ENCODE measurements at regions not wholly inside any gene's neighbourhood (a gene's known extent, or its start where the extent isn't known, plus 50 kb on each side); places are given as distances from the start of the nearest gene placed in this dataset.
"Not testable (repeated sequence)": the region's sequence is repeated elsewhere in the genome, so short reads cannot be mapped to it uniquely, and the experiment has no call there.

GRCh38 chr5:60454277-60454676 lies 245.7 kb downstream of the DEPDC1B start:
- not testable (repeated sequence) for H3K27me3 ChIP-seq (ENCODE audit: control insufficient read depth, insufficient read depth, low read length); H3K36me3 ChIP-seq (ENCODE audit: control insufficient read depth, insufficient read depth, low read length); H3K9ac ChIP-seq (ENCODE audit: low read depth, low read length); H3K4me3 ChIP-seq (ENCODE audit: low read depth, low read length); H3K4me1 ChIP-seq (ENCODE audit: control insufficient read depth, insufficient read depth, low read length); H3K9me3 ChIP-seq (ENCODE audit: control insufficient read depth, insufficient read depth, low read length)

DNA sequence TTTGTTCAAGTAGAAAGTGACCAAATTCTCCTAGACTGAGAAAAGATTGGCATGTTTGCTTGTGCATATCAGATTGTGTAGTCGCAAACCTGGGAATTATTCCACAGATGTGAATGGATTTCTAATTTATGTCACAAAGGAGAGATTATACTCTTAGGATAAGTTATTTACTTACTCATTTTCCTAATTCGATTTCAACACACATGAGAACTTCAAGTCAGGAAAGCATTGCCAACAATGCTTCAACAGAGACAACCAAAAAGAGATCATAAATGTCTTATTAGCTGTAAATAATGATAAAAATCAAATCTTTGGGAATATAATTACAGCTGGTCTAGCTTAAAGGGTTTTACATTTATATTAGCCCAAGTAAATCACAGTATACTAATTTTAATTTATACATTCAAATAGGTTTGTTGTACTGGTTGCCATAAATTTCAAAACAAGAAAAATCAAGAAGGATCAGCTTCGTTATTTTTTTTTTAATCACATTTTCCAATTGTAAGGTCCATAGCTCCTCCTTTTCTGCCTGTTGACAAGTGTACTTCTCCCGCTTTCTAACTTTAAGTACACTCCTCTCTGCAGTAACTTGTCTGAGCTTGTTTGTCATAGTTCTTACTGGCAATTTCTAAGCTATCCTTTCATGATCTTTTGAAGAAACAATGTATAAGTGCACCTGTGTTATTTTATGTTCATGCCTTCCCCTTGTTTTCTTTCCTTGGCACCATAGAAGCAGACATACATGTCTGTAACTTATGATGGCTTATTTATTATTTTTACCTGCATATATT lies 246.6 kb downstream of the DEPDC1B start:
- Histone ChIP-seq H3K9ac (ENCODE audit: low read depth, low read length) (no peak overlapping the region), H3K36me3 (ENCODE audit: control insufficient read depth, insufficient read depth, low read length) (no peaks in the 10 kb centered on the region), H3K4me3 (ENCODE audit: low read depth, low read length) (no peak overlapping the region), H3K27me3 (ENCODE audit: control insufficient read depth, insufficient read depth, low read length) (no peaks in the 10 kb centered on the region), H3K4me1 (ENCODE audit: control insufficient read depth, insufficient read depth, low read length) (no peaks in the 10 kb centered on the region), H3K9me3 (ENCODE audit: control insufficient read depth, insufficient read depth, low read length) (no peaks in the 10 kb centered on the region)

DNA sequence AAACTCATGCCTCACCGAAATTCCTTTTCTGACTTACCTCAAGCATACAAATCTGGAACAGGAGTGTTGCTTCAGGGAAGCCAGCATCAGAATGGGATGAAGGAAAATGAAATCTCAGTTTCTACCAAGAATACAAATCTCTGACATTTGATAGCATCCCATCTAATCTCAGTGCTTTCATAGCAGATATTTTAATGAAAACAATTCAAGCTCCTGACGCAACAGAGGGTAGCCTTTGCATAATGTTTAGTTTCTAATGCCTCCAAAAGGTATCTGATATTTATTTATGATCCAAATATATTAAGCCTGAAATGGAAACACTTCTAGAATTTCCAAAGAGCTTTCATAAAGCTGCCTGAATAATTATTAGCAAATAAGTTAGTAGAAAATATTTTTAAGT lies 251.4 kb downstream of the DEPDC1B start:
- no peaks in the 10 kb centered on the region for H3K36me3 ChIP-seq (ENCODE audit: control insufficient read depth, insufficient read depth, low read length)
- H3K4me3 ChIP-seq (ENCODE audit: low read depth, low read length) = no peak overlapping the region
- H3K4me1 ChIP-seq (ENCODE audit: control insufficient read depth, insufficient read depth, low read length) = no peaks in the 10 kb centered on the region
- H3K9me3 ChIP-seq (ENCODE audit: control insufficient read depth, insufficient read depth, low read length) = no peaks in the 10 kb centered on the region
- no peak overlapping the region for H3K9ac ChIP-seq (ENCODE audit: low read depth, low read length)
- H3K27me3 ChIP-seq (ENCODE audit: control insufficient read depth, insufficient read depth, low read length) = no peaks in the 10 kb centered on the region

GRCh38 chr5:60447488-60447920 lies 252.5 kb downstream of the DEPDC1B start:
- no peaks in the 10 kb centered on the region for H3K27me3 ChIP-seq (ENCODE audit: control insufficient read depth, insufficient read depth, low read length)
- H3K9me3 ChIP-seq (ENCODE audit: control insufficient read depth, insufficient read depth, low read length) = no peaks in the 10 kb centered on the region
- no peak overlapping the region for H3K4me3 ChIP-seq (ENCODE audit: low read depth, low read length)
- H3K4me1 ChIP-seq (ENCODE audit: control insufficient read depth, insufficient read depth, low read length) = no peaks in the 10 kb centered on the region
- H3K36me3 ChIP-seq (ENCODE audit: control insufficient read depth, insufficient read depth, low read length) = no peaks in the 10 kb centered on the region
- H3K9ac ChIP-seq (ENCODE audit: low read depth, low read length) = no peak overlapping the region

GRCh38 chr5:60446917-60447316 lies 253.0 kb downstream of the DEPDC1B start:
- H3K4me1 ChIP-seq (ENCODE audit: control insufficient read depth, insufficient read depth, low read length) = no peaks in the 10 kb centered on the region
- no peak overlapping the region for H3K4me3 ChIP-seq (ENCODE audit: low read depth, low read length)
- H3K9me3 ChIP-seq (ENCODE audit: control insufficient read depth, insufficient read depth, low read length) = no peaks in the 10 kb centered on the region
- H3K36me3 ChIP-seq (ENCODE audit: control insufficient read depth, insufficient read depth, low read length) = no peaks in the 10 kb centered on the region
- no peak overlapping the region for H3K9ac ChIP-seq (ENCODE audit: low read depth, low read length)
- no peaks in the 10 kb centered on the region for H3K27me3 ChIP-seq (ENCODE audit: control insufficient read depth, insufficient read depth, low read length)

DNA sequence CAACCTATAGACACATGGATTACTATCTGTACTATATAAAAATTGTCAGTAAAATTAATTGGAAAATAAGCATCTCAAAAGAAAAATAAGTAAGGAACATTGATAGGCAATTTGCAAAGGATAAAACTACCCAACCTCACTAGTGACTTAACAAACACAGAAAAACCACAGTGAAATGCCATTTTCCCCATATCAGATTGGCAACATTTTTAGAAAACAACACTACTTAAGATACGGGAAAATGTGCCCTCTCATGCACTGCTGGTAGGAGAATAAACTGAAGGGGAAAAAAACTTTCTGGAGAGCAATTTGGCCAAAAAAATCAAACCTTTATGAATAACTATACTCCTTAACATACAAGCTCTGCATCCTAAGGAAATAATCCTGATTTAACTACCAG lies 254.0 kb downstream of the DEPDC1B start:
- no peak overlapping the region for H3K9ac ChIP-seq (ENCODE audit: low read depth, low read length)
- no peak overlapping the region for H3K4me3 ChIP-seq (ENCODE audit: low read depth, low read length)
- H3K27me3 ChIP-seq (ENCODE audit: control insufficient read depth, insufficient read depth, low read length) = no peaks in the 10 kb centered on the region

DNA sequence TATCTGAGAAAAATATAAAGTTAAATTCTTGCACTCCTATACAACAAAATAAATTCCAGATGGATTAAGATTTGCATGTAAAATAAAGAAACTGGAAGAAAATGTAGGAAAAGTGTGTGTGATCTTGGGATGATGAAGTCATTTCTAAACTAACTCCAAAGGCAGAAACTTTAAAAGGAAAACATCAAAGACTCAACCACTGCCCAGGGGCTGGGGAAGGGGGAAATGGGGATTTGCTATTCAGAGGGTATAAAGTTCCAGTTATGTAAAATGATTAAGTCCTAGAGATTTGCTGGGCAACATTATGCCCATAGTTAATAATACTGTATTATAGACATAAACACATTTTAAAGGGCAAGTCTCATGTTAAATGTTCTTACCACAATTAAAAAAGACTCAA lies 254.5 kb downstream of the DEPDC1B start:
- H3K36me3 ChIP-seq (ENCODE audit: control insufficient read depth, insufficient read depth, low read length) = no peaks in the 10 kb centered on the region
- no peaks in the 10 kb centered on the region for H3K27me3 ChIP-seq (ENCODE audit: control insufficient read depth, insufficient read depth, low read length)
- no peak overlapping the region for H3K4me3 ChIP-seq (ENCODE audit: low read depth, low read length)
- no peaks in the 10 kb centered on the region for H3K4me1 ChIP-seq (ENCODE audit: control insufficient read depth, insufficient read depth, low read length)
- no peak overlapping the region for H3K9ac ChIP-seq (ENCODE audit: low read depth, low read length)
- H3K9me3 ChIP-seq (ENCODE audit: control insufficient read depth, insufficient read depth, low read length) = no peaks in the 10 kb centered on the region

More for the DNA sequence above, 254.0 kb downstream of the DEPDC1B start:
- Histone ChIP-seq H3K36me3 (ENCODE audit: control insufficient read depth, insufficient read depth, low read length) (no peaks in the 10 kb centered on the region), H3K9me3 (ENCODE audit: control insufficient read depth, insufficient read depth, low read length) (no peaks in the 10 kb centered on the region), H3K4me1 (ENCODE audit: control insufficient read depth, insufficient read depth, low read length) (no peaks in the 10 kb centered on the region)

DNA sequence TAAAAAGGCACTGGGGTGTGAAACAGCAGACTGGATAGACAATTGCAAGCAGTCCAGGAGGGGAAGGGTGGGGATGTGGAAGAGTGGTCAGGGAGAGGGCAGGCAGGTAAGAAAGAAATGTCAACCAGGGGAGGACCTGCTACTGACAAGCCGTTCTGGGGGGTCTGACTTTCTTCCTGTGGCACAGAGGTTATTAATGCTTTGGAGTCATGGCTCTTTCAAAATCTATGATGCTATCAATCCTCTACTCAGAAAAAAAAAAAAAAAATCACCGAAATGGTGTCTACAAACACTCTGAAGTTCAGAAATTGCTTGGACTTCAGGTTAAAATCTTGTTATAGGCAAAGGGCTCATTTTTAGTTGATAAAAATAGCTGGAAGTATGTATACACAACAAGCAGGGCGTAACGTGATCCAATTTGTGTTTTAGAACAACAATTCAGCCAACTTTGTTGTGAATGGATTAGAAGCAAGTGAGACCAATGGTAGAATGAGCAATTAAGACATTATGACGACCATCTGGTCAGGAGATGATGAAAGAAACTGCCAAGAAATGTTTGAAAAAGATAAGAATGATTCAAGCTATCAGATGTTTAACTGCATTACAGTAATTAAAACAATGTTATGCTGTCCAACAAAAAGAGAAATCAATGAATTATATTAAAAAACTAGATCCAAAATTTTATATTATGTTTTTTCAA lies 255.2 kb downstream of the DEPDC1B start:
- no peaks in the 10 kb centered on the region for H3K9me3 ChIP-seq (ENCODE audit: control insufficient read depth, insufficient read depth, low read length)
- no peak overlapping the region for H3K9ac ChIP-seq (ENCODE audit: low read depth, low read length)
- H3K4me1 ChIP-seq (ENCODE audit: control insufficient read depth, insufficient read depth, low read length) = no peaks in the 10 kb centered on the region
- no peaks in the 10 kb centered on the region for H3K36me3 ChIP-seq (ENCODE audit: control insufficient read depth, insufficient read depth, low read length)
- H3K27me3 ChIP-seq (ENCODE audit: control insufficient read depth, insufficient read depth, low read length) = no peaks in the 10 kb centered on the region
- H3K4me3 ChIP-seq (ENCODE audit: low read depth, low read length) = no peak overlapping the region

DNA sequence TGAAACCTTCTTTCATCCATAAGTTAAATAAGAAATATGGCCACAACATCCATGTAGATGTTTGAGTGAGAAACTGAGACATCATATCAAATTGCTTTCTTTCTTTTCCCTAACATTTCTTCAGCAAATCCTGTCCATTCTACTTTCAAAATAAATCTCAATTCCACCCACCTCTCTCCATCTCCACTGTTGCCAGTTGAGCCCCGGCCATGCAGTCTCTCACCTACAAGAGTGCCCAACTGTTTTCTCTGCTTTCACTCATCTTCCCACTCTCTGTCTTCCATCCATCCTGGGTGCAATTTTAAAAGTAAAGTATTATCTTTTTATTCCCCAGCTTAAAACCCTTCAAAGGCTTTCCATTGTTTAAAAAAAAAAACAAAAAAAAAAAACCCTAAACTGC lies 260.4 kb downstream of the DEPDC1B start:
- Histone ChIP-seq H3K27me3 (ENCODE audit: control insufficient read depth, insufficient read depth, low read length) (no peaks in the 10 kb centered on the region), H3K9me3 (ENCODE audit: control insufficient read depth, insufficient read depth, low read length) (no peaks in the 10 kb centered on the region), H3K4me3 (ENCODE audit: low read depth, low read length) (no peak overlapping the region), H3K36me3 (ENCODE audit: control insufficient read depth, insufficient read depth, low read length) (no peaks in the 10 kb centered on the region), H3K9ac (ENCODE audit: low read depth, low read length) (no peak overlapping the region), H3K4me1 (ENCODE audit: control insufficient read depth, insufficient read depth, low read length) (no peaks in the 10 kb centered on the region)

DNA sequence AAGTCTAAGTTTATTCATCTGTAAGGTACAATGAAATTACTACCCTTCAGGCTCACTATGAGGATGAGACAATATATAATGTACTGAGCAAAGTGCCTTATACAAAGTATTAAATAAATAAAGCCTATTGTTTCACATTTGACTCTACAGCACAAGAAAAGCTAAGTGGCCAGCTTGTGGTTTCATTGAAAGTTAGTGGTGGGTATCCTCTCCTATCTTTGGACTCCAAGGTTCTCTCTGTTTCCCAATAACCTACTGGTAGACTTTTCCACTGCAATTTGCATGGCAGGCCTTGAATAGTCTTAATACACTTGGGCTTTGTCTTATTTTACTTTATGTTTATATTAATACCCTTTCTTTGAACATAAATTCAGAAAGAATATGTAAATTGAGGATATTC lies 262.7 kb downstream of the DEPDC1B start:
- H3K9ac ChIP-seq (ENCODE audit: low read depth, low read length) = no peak overlapping the region
- H3K4me3 ChIP-seq (ENCODE audit: low read depth, low read length) = no peak overlapping the region
- no peaks in the 10 kb centered on the region for H3K9me3 ChIP-seq (ENCODE audit: control insufficient read depth, insufficient read depth, low read length)
- no peaks in the 10 kb centered on the region for H3K4me1 ChIP-seq (ENCODE audit: control insufficient read depth, insufficient read depth, low read length)
- no peaks in the 10 kb centered on the region for H3K27me3 ChIP-seq (ENCODE audit: control insufficient read depth, insufficient read depth, low read length)
- H3K36me3 ChIP-seq (ENCODE audit: control insufficient read depth, insufficient read depth, low read length) = no peaks in the 10 kb centered on the region

- no peak overlapping the region for H3K4me3 ChIP-seq (ENCODE audit: low read depth, low read length)
- no peaks in the 10 kb centered on the region for H3K36me3 ChIP-seq (ENCODE audit: control insufficient read depth, insufficient read depth, low read length)
- no peaks in the 10 kb centered on the region for H3K27me3 ChIP-seq (ENCODE audit: control insufficient read depth, insufficient read depth, low read length)
- H3K9me3 ChIP-seq (ENCODE audit: control insufficient read depth, insufficient read depth, low read length) = no peaks in the 10 kb centered on the region
- H3K4me1 ChIP-seq (ENCODE audit: control insufficient read depth, insufficient read depth, low read length) = no peaks in the 10 kb centered on the region
- no peak overlapping the region for H3K9ac ChIP-seq (ENCODE audit: low read depth, low read length)
Observed at GRCh38 chr5:60436518-60436917, 263.4 kb downstream of the DEPDC1B start.

- Histone ChIP-seq H3K9me3 (ENCODE audit: control insufficient read depth, insufficient read depth, low read length) (no peaks in the 10 kb centered on the region), H3K4me3 (ENCODE audit: low read depth, low read length) (no peak overlapping the region), H3K4me1 (ENCODE audit: control insufficient read depth, insufficient read depth, low read length) (no peaks in the 10 kb centered on the region), H3K36me3 (ENCODE audit: control insufficient read depth, insufficient read depth, low read length) (no peaks in the 10 kb centered on the region), H3K9ac (ENCODE audit: low read depth, low read length) (no peak overlapping the region), H3K27me3 (ENCODE audit: control insufficient read depth, insufficient read depth, low read length) (no peaks in the 10 kb centered on the region)
Observed at GRCh38 chr5:60435808-60436207, 264.2 kb downstream of the DEPDC1B start.

Measured in iPS-15b (cell line).